ENCODE measurements at regions not wholly inside any gene's neighbourhood (a gene's known extent, or its start where the extent isn't known, plus 50 kb on each side); places are given as distances from the start of the nearest gene placed in this dataset.
"Not testable (repeated sequence)": the region's sequence is repeated elsewhere in the genome, so short reads cannot be mapped to it uniquely, and the experiment has no call there.

DNA sequence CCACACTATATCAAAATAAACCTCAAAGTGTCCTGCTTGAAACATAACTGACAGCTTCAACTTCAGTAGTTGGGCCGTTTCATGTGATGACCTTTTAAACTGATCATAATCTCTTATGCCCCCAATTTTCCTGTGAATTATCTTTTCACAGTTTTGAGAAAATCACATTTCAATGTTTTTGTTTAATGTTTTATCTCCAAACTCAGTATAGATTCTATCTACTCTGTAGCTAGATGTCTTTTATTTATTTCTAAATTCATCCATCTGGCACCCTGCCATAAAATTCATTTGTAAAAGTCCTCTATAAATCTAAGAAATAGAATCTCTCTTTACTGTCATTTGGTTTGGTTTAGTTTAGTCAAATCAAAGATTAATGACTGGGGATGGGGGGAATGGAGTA is 557.3 kb downstream of the ANKRD50 start:
- no peak for DNase-seq
- H3K27ac ChIP-seq: no peak overlapping the region

DNA sequence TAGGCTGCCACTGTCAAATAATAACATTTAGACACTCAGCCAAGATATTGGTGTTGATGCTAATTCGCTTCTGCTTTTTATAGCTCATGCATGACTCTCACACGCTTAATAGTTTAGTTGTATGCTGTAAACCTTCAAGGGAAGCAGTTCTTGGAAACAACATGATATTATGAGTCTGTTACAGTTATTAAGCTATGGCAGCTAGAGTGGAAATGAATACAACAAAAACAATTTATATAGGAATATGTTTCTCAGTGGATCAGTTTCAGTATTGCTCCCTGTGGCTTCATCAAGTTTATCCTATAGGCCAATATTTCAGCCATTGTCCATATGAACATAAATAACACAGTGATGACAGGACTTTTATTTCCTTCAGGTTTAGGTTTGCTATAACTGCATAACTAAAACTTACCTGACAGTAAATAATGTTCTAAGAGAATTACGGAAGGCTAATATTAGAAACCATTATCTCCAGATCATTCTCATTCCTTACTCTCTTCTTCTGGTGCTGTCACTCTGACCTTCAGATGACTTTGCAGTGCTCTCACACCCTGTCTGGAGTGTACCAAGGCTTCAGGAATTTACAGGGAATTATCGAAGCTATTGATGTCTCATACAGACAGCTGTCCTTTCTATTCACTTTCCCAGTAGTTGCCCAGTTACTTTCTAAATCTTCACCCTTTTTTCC is 555.0 kb downstream of the ANKRD50 start:
- no peaks in the 10 kb centered on the region for H3K9me3 ChIP-seq (ENCODE audit: severe bottlenecking)
- no peak overlapping the region for H3K4me3 ChIP-seq (ENCODE audit: low read depth, low read length)
- no peaks in the 10 kb centered on the region for H3K36me3 ChIP-seq
- no peak overlapping the region for H3K27ac ChIP-seq
- no peak for DNase-seq
- no peak for TF ChIP-seq CTCF (IDR thresholded peaks at IDR 0.05; ENCODE audit: low read depth, low read length)
- H3K27me3 ChIP-seq (ENCODE audit: insufficient read depth, low read depth, severe bottlenecking): no peaks in the 10 kb centered on the region

More for the DNA sequence above, 557.3 kb downstream of the ANKRD50 start:
- H3K9me3 ChIP-seq (ENCODE audit: severe bottlenecking): no peaks in the 10 kb centered on the region
- H3K27me3 ChIP-seq (ENCODE audit: insufficient read depth, low read depth, severe bottlenecking): no peaks in the 10 kb centered on the region
- H3K4me3 ChIP-seq (ENCODE audit: low read depth, low read length): no peak overlapping the region
- H3K36me3 ChIP-seq: no peaks in the 10 kb centered on the region
- no peak for TF ChIP-seq CTCF (IDR thresholded peaks at IDR 0.05; ENCODE audit: low read depth, low read length)

DNA sequence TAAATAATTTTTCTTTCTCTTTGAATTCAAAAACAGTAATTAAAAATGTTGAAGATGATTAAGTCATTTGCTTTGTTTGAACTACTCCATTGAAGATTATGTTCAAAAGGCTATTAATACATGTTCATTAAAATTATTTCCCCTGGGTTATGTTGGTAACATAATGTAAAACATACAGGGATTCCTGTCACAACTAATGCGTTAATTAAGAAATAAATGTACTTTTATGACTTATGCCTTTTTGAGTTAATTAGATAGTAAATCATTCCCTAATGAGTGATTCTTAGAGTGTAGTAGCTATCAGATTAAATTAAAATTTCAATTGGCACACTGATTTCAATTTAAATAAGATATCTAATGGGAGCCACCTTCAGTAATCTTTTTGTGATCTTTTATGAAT is 549.1 kb downstream of the ANKRD50 start:
- Histone ChIP-seq H3K9me3 (ENCODE audit: severe bottlenecking) (no peaks in the 10 kb centered on the region), H3K36me3 (no peaks in the 10 kb centered on the region), H3K27me3 (ENCODE audit: insufficient read depth, low read depth, severe bottlenecking) (no peaks in the 10 kb centered on the region), H3K4me3 (ENCODE audit: low read depth, low read length) (no peak overlapping the region), H3K27ac (no peak overlapping the region)
- no peak for TF ChIP-seq CTCF (IDR thresholded peaks at IDR 0.05; ENCODE audit: low read depth, low read length)
- no peak for DNase-seq

- Histone ChIP-seq H3K36me3 (no peaks in the 10 kb centered on the region), H3K27me3 (ENCODE audit: insufficient read depth, low read depth, severe bottlenecking) (no peaks in the 10 kb centered on the region), H3K27ac (no peak overlapping the region), H3K9me3 (ENCODE audit: severe bottlenecking) (no peaks in the 10 kb centered on the region), H3K4me3 (ENCODE audit: low read depth, low read length) (no peak overlapping the region)
- DNase-seq: no peak
- TF ChIP-seq CTCF (IDR thresholded peaks at IDR 0.05; ENCODE audit: low read depth, low read length): no peak
Observed at GRCh38 chr4:124167602-124168001, 544.9 kb downstream of the ANKRD50 start.

DNA sequence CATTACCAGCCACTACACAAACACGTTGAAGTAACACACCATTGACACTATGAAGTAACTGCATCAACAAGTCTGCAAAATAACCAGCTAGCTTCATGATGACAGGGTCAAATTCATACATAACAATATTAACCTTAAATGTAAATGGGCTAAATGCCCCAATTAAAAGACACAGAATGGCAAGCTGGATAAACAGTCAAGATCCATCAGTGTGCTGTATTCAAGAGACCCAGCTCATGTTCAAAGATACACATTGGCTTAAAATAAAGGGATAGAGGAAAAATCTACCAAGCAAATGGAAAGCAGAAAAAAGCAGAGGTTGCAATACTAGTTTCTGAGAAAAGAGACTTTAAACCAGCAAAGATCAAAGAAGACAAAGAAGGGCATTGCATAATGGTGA is 543.0 kb downstream of the ANKRD50 start:
- not testable (repeated sequence) for H3K36me3 ChIP-seq; H3K4me3 ChIP-seq (ENCODE audit: low read depth, low read length); H3K9me3 ChIP-seq (ENCODE audit: severe bottlenecking); H3K27me3 ChIP-seq (ENCODE audit: insufficient read depth, low read depth, severe bottlenecking); H3K27ac ChIP-seq; DNase-seq

GRCh38 chr4:124173912-124174311 is 538.6 kb downstream of the ANKRD50 start:
- H3K27ac ChIP-seq: no peak overlapping the region
- no peak for TF ChIP-seq CTCF (IDR thresholded peaks at IDR 0.05; ENCODE audit: low read depth, low read length)
- H3K27me3 ChIP-seq (ENCODE audit: insufficient read depth, low read depth, severe bottlenecking): no peaks in the 10 kb centered on the region
- no peaks in the 10 kb centered on the region for H3K9me3 ChIP-seq (ENCODE audit: severe bottlenecking)
- H3K4me3 ChIP-seq (ENCODE audit: low read depth, low read length): no peak overlapping the region
- DNase-seq: no peak
- no peaks in the 10 kb centered on the region for H3K36me3 ChIP-seq
